Nephron progenitor cell (in vitro differentiated cells): ENCODE measurements at regions not wholly inside any gene's neighbourhood (a gene's known extent, or its start where the extent isn't known, plus 50 kb on each side); places are given as distances from the start of the nearest gene placed in this dataset.

ENCODE experiments used
- DNase-seq: peaks from one replicate; pipeline ENCODE4 v3.0.0; 2021
- H3K27ac Mint-ChIP-seq: 2 replicates; pipeline ENCODE4 v1.8.0; 2021; ENCODE audit warnings: mild to moderate bottlenecking, moderate library complexity, mixed read lengths
- H3K27me3 Mint-ChIP-seq: 2 replicates; pipeline ENCODE4 v1.8.0; 2021; ENCODE audit warnings: mild to moderate bottlenecking, low read depth, mixed read lengths; ENCODE audit not compliant: poor library complexity
- H3K36me3 Mint-ChIP-seq: 2 replicates; pipeline ENCODE4 v1.8.0; 2021; ENCODE audit warnings: low read depth, mixed read lengths
- H3K4me1 Mint-ChIP-seq: 2 replicates; pipeline ENCODE4 v1.8.0; 2021; ENCODE audit warnings: mixed read lengths
- H3K4me3 Mint-ChIP-seq: 2 replicates; pipeline ENCODE4 v1.8.0; 2021; ENCODE audit warnings: mild to moderate bottlenecking, moderate library complexity, mixed read lengths
- H3K9me3 Mint-ChIP-seq: 2 replicates; pipeline ENCODE4 v1.8.0; 2021; ENCODE audit warnings: mild to moderate bottlenecking, moderate library complexity, mixed read lengths
- TF ChIP-seq, protein P1 (sequence below): fragments of 200-600 bp; sonication (generic); IDR thresholded peaks from 2 replicates; pipeline ENCODE4 v1.5.0; 2021; ENCODE audit warnings: antibody characterized with exemption

DNA sequence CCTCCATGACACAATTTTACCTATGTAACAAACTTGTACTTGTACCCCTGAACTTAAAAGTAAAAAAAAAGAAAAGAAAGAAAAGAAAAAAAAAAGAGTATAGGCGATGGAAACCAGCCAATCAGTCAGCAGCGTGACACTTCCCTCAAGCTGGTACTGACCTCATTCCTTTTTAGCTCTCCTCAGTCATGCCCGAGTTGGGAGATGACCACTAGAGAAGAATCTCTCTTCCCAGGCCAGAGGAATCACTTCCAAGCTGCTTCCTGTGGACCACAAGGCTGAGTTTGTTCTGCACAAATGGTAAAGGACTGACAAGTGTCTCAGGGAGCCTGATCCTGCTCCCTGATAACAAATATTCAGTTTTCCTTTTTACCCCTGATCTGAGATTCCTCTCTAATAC lies 313.5 kb upstream of the ESRRG start:
- TF ChIP-seq, protein P1, sequence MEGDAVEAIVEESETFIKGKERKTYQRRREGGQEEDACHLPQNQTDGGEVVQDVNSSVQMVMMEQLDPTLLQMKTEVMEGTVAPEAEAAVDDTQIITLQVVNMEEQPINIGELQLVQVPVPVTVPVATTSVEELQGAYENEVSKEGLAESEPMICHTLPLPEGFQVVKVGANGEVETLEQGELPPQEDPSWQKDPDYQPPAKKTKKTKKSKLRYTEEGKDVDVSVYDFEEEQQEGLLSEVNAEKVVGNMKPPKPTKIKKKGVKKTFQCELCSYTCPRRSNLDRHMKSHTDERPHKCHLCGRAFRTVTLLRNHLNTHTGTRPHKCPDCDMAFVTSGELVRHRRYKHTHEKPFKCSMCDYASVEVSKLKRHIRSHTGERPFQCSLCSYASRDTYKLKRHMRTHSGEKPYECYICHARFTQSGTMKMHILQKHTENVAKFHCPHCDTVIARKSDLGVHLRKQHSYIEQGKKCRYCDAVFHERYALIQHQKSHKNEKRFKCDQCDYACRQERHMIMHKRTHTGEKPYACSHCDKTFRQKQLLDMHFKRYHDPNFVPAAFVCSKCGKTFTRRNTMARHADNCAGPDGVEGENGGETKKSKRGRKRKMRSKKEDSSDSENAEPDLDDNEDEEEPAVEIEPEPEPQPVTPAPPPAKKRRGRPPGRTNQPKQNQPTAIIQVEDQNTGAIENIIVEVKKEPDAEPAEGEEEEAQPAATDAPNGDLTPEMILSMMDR, result no peak
- H3K27me3 Mint-ChIP-seq, result no peaks in the 10 kb centered on the region
- peaks cover 37% of the 10 kb centered on the region for H3K9me3 Mint-ChIP-seq
- no peak overlapping the region for H3K27ac Mint-ChIP-seq
- H3K4me3 Mint-ChIP-seq, result no peak overlapping the region
- H3K36me3 Mint-ChIP-seq, result peaks cover 19% of the 10 kb centered on the region
- no peaks in the 10 kb centered on the region for H3K4me1 Mint-ChIP-seq
- no peak for DNase-seq

DNA sequence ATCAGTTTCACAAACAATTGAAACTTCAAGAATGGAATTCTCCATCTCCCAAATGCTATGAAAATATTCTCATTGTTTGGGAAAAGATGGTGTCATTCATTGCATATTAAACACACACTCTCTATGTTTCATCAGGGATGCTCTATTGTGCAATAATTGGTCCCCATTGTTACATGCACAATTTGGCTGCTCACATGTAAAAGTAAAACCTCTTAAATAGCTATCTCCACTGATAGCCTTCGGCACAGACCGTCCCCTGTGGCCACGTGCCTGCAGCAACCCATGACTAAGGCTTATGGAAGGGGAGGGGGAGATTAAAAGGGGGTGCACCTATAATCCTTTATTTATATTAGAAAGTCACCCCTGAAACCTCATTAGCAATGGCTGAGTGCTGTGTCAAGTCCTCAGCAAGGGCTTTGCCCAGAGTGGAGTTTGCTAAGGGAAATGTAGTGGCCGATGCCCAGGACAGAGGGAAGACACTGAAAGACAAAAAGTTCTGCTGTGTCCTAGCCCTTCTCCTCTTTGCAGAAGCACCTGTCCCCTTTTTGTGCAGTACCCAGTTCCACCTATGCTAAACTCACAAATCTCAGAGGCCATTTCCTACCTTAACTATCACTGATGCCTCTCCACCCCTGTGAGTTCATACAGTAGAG lies 309.6 kb upstream of the ESRRG start:
- no peaks in the 10 kb centered on the region for H3K27me3 Mint-ChIP-seq
- H3K27ac Mint-ChIP-seq, result no peak overlapping the region
- H3K4me3 Mint-ChIP-seq, result no peak overlapping the region
- TF ChIP-seq, protein P1, result no peak
- no peak for DNase-seq
- peaks cover 6% of the 10 kb centered on the region for H3K36me3 Mint-ChIP-seq
- no peaks in the 10 kb centered on the region for H3K4me1 Mint-ChIP-seq
- H3K9me3 Mint-ChIP-seq, result peaks cover 12% of the 10 kb centered on the region

DNA sequence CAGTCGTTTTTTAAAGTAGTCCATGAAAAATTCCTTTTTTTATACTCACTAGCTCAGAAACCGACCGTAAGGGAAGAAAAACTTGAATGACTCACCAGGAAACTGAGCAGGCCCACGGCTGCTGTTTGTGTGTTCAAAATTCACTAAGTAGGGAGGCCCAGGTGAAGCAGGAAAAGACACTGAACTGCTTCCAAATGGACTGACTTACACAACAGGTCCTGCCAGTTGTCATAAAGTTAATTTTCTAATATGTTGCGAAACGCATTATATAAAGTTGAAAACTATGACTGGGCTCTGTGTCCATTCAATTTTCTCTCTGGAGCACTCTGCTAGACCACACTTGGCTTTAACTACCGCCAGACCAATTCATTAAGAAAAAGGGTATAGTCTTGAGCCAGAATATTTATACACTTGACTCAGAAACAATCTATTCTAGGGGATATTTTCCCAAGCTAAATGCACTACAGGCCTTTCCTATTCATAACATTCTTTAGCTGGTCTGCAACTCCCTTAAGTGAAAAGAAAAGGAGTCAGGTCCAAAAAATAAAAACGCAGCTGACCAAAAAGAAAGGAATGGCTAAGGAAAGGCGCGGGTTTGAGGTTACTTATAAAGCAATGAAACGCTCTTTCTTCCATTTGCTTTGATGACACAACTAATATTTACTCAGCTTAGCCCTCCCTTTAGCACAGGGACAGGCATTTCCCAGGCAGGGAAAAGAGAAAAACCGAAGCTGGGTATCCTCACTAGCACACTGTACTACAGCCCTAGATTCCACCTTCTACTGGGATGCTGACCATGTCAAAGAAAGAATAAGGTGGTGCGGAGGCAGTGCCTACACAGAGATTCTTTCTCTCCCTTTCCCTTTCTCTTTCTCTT lies 306.3 kb upstream of the ESRRG start:
- TF ChIP-seq, protein P1, result no peak
- no peak overlapping the region for H3K4me3 Mint-ChIP-seq
- H3K27ac Mint-ChIP-seq, result no peak overlapping the region
- H3K27me3 Mint-ChIP-seq, result peaks cover 4% of the 10 kb centered on the region
- H3K36me3 Mint-ChIP-seq, result no peaks in the 10 kb centered on the region
- H3K9me3 Mint-ChIP-seq, result no peaks in the 10 kb centered on the region
- no peaks in the 10 kb centered on the region for H3K4me1 Mint-ChIP-seq
- DNase-seq, result no peak

DNA sequence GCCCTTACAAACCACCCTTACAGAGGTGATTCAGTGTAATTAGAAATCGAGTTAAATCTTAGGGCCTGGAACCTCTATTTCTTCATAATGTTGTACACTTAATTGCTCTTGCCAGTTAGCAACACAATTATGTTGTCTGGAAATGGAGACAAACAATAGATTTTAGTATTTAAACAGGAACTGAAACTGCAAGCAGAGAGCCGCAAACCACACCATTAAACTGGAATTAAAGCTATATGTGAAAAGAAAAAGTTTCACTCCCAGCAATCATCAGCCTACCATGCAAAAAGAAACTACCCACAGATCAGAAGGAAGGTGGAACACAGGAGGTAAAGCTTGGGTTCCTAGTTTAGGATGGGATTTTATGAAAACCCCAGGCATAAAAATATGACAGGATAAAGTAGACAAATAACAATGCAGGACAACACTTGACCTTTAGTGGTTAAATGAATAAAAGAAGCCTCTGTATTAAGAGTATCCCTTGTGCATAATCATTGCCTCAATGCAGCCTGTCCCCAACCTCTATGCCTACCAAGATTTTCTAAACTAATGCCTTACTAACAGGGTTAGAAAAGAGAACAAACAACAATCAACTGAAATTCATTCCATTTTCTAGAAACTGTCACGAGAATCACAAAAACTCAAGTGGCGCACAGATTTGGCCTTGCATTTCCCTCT lies 304.3 kb upstream of the ESRRG start:
- Mint-ChIP-seq H3K9me3 (no peaks in the 10 kb centered on the region), H3K36me3 (no peaks in the 10 kb centered on the region), H3K4me1 (no peaks in the 10 kb centered on the region), H3K27me3 (peaks cover 4% of the 10 kb centered on the region), H3K27ac (no peak overlapping the region), H3K4me3 (no peak overlapping the region)
- no peak for DNase-seq
- TF ChIP-seq, protein P1, result no peak

DNA sequence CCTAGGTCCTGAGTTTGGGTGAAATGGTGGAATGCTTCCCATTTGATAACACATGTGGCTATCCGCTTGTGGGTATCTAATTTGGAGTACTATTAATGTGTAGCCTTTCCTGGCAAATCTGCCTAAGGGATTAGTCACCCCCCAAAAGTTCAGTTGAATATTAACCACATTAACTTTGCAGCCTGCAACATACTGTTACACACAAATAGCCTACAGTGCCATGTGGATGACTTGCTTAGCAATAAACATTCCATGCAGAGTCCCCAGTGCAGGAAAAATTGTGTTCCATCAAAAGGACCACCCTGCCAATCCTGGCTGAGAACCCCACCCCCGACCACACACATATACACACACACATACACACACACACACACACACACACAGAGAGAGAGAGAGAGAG lies 303.3 kb upstream of the ESRRG start:
- no peaks in the 10 kb centered on the region for H3K36me3 Mint-ChIP-seq
- H3K27ac Mint-ChIP-seq, result no peak overlapping the region
- no peaks in the 10 kb centered on the region for H3K4me1 Mint-ChIP-seq
- TF ChIP-seq, protein P1, result no peak
- peaks cover 4% of the 10 kb centered on the region for H3K27me3 Mint-ChIP-seq
- H3K9me3 Mint-ChIP-seq, result no peaks in the 10 kb centered on the region
- no peak overlapping the region for H3K4me3 Mint-ChIP-seq
- DNase-seq, result no peak
